GM12878 (cell line): ENCODE measurements at regions not wholly inside any gene's neighbourhood (a gene's known extent, or its start where the extent isn't known, plus 50 kb on each side); places are given as distances from the start of the nearest gene placed in this dataset.
"Not testable (repeated sequence)": the region's sequence is repeated elsewhere in the genome, so short reads cannot be mapped to it uniquely, and the experiment has no call there.

ENCODE experiments used
- ATAC-seq: fragments of 200-7000 bp; cut with Tn5 transposase; 3 replicates; pipeline ENCODE4 v1.9.1; 2020; ENCODE audit warnings: mild to moderate bottlenecking, moderate library complexity
- BruUV-seq: library from RNA; stranded (reverse); fragments of 400-500 nt; replicated peaks from 2 replicates; lab custom pipeline; 2021; lab: Mats Ljungman, UMichigan
- CTCF ChIA-PET: fragments of 300-600 bp; sonication (Branson Sonifier 250); formaldehyde crosslinking; extraction: SDS; loops from one replicate; lab custom pipeline; 2021; ENCODE audit warnings: inconsistent platforms; lab: Yijun Ruan, JAX
- POLR2A ChIA-PET: fragments of 350-600 bp; formaldehyde crosslinking; extraction: SDS; loops from one replicate; lab custom pipeline; 2021; ENCODE audit warnings: inconsistent platforms; lab: Charles Lee
- RAD21 ChIA-PET: fragments of 300-600 bp; sonication (Branson Sonifier 250); formaldehyde crosslinking; loops from one replicate; lab custom pipeline; 2023; ENCODE audit warnings: antibody characterized with exemption; ENCODE audit not compliant: unreplicated experiment; lab: Charles Lee
- SMC1A ChIA-PET: fragments of 300-600 bp; sonication (Branson Sonifier 250); formaldehyde crosslinking; loops from one replicate; lab custom pipeline; 2023; ENCODE audit not compliant: unreplicated experiment, uncharacterized antibody; lab: Charles Lee
- DNase-seq: peaks from one replicate; pipeline ENCODE4 v3.0.0-alpha.2; 2011; ENCODE audit warnings: low read depth, low spot score
- FAIRE-seq: peaks from 3 replicates; lab custom pipeline; 2011; peaks lifted over from hg19 to GRCh38; lab: Jason Lieb, UNC
- H2AFZ ChIP-seq: 2 replicates; pipeline ENCODE4 v1.6.0; 2011; ENCODE audit warnings: low read depth, low read length, control low read depth; ENCODE audit not compliant: control insufficient read depth
- H3K27ac ChIP-seq: 2 replicates; pipeline ENCODE4 v1.5.1; 2011; ENCODE audit warnings: control low read depth; ENCODE audit not compliant: control insufficient read depth, insufficient read depth
- H3K27me3 ChIP-seq, 2 experiments: replicated peaks in 1 of 2; 2 replicates each; pipeline versions ENCODE4 v1.6.0 to v1.6.1; 2011; ENCODE audit warnings: low read length in 1 of 2; ENCODE audit not compliant: control insufficient read depth in 2 of 2, insufficient read depth in 2 of 2
- H3K36me3 ChIP-seq, 2 experiments: 2 replicates each; pipeline ENCODE4 v1.5.1; 2011; ENCODE audit warnings: low read length in 1 of 2; ENCODE audit not compliant: control insufficient read depth in 2 of 2, insufficient read depth in 2 of 2
- H3K4me1 ChIP-seq: 2 replicates; pipeline ENCODE4 v1.6.1; 2011; ENCODE audit warnings: mild to moderate bottlenecking, low read length, moderate library complexity, mixed read lengths; ENCODE audit not compliant: control insufficient read depth, insufficient read depth
- H3K4me2 ChIP-seq: 2 replicates; pipeline ENCODE4 v1.6.0; 2011; ENCODE audit warnings: control low read depth; ENCODE audit not compliant: control insufficient read depth, insufficient read depth
- H3K4me3 ChIP-seq: fragments of 200-600 bp; sonication (generic); 2 replicates; pipeline ENCODE4 v1.5.1; 2016
- H3K79me2 ChIP-seq: 2 replicates; pipeline ENCODE4 v1.6.0; 2011; ENCODE audit warnings: low read length; ENCODE audit not compliant: control insufficient read depth, insufficient read depth
- H3K9ac ChIP-seq: 2 replicates; pipeline ENCODE4 v1.8.0; 2011; ENCODE audit warnings: low read length, control low read depth, mixed read lengths; ENCODE audit not compliant: control insufficient read depth, insufficient read depth
- H3K9me3 ChIP-seq: replicated peaks from 3 replicates; pipeline ENCODE4 v1.5.1; 2011; ENCODE audit warnings: mild to moderate bottlenecking, low read length; ENCODE audit not compliant: control insufficient read depth, insufficient read depth
- H4K20me1 ChIP-seq: 2 replicates; pipeline ENCODE4 v1.6.0; 2011; ENCODE audit not compliant: control insufficient read depth, insufficient read depth
- CREM ChIP-seq: IDR thresholded peaks from 2 replicates; pipeline ENCODE4 v1.6.1; 2014; ENCODE audit warnings: antibody characterized with exemption, low read depth
- HDAC6 ChIP-seq: fragments of 200-600 bp; sonication (generic); IDR thresholded peaks from one replicate; pipeline ENCODE4 v1.8.0; 2017; ENCODE audit warnings: antibody characterized with exemption; ENCODE audit not compliant: unreplicated experiment
- SP1 ChIP-seq: IDR thresholded peaks from one replicate; pipeline ENCODE4 v1.6.1; 2011; ENCODE audit warnings: low read depth, low read length
- SRF ChIP-seq, 2 experiments: IDR thresholded peaks; 2 replicates each; pipeline ENCODE4 v1.6.1; 2011; ENCODE audit warnings: low read depth in 2 of 2, low read length in 2 of 2, mild to moderate bottlenecking in 1 of 2, moderate library complexity in 1 of 2
- WGBS: methylation state at CpG from one replicate; pipeline ENCODE4 v1.1.6; 2016; ENCODE audit warnings: low lambda C conversion rate; ENCODE audit not compliant: insufficient replicate concordance, insufficient coverage; ENCODE audit errors: missing lambda C conversion rate; 5-methylcytosine and 5-hydroxymethylcytosine counted together
- in situ Hi-C: fragments of 300-500 bp; cut with MboI; formaldehyde crosslinking; loops from 9 replicates; pipeline ENCODE4 v1.14.3; 2018; ENCODE audit warnings: mixed read lengths
- intact Hi-C: fragments of 100-400 bp; cut with micrococcal nuclease; formaldehyde crosslinking; loops from one replicate; pipeline ENCODE4 v1.14.2; 2022; ENCODE audit not compliant: unreplicated experiment
- TF ChIP-seq, protein P1 (sequence below): fragments of 450-650 bp; IDR thresholded peaks from 2 replicates; pipeline ENCODE4 v1.6.1; 2014; ENCODE audit warnings: mild to moderate bottlenecking

DNA sequence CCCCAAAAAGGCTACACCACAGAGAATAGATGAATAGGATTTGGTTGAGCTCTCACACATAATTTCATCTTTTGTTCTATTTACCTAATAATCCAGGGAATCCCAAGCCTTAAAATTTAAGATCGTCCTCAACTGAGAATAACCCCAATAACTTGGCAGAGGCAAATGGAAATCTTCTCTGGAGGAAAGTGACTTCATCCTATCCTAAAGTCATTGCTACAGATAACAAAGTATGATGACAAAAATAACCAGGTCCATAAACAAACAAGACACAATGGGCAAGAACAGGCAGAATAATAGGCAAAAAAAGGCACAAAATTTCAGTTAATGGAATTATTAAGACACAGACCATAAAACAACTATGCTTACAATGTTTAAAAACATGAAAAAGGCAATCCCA is 177.3 kb upstream of the STK26 start (continued):
- TF ChIP-seq, protein P1, sequence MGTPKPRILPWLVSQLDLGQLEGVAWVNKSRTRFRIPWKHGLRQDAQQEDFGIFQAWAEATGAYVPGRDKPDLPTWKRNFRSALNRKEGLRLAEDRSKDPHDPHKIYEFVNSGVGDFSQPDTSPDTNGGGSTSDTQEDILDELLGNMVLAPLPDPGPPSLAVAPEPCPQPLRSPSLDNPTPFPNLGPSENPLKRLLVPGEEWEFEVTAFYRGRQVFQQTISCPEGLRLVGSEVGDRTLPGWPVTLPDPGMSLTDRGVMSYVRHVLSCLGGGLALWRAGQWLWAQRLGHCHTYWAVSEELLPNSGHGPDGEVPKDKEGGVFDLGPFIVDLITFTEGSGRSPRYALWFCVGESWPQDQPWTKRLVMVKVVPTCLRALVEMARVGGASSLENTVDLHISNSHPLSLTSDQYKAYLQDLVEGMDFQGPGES = no peak
- TF ChIP-seq HDAC6 (no peak), SP1 (no peak), CREM (no peak), SRF (IDR thresholded peaks at IDR 0.05; ENCODE audit: low read depth in 2 of 2, low read length in 2 of 2) (no peak)
- TF ChIP-seq, all 136 proteins: peak for 0

DNA sequence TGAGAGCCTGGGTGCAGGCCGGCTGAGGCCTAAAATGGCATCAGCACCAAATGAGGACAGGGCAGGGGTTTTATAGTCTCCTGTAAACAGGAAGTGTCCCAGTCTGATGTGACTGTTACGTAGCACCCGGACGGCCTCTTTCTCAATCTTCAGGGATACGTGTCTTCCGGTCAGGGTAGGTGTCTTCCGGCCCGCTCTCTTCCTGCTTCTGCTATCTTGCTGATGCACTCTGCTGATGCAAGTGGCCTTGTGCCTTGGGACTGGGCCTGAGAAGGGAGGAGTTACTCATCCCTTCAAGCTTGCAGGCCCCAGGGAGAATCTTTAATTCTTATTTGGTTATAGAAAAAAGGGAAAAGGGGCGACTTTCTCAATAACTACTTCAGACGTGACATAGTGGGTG is 172.1 kb upstream of the STK26 start:
- H3K4me2 ChIP-seq, CTCF ChIA-PET, H2AFZ ChIP-seq, H3K9me3 ChIP-seq, H4K20me1 ChIP-seq, DNase-seq, BruUV-seq, H3K9ac ChIP-seq, ATAC-seq, intact Hi-C loops, H3K27me3 ChIP-seq, POLR2A ChIA-PET, H3K36me3 ChIP-seq, SMC1A ChIA-PET, RAD21 ChIA-PET, H3K27ac ChIP-seq, H3K79me2 ChIP-seq, H3K4me1 ChIP-seq, H3K4me3 ChIP-seq: not testable (repeated sequence)
- 71% methylated on average over 10 of the region's 10 CpGs for WGBS
- peak; percentile 18 for FAIRE-seq
- in situ Hi-C loops = loop anchor here (10.0 kb wide), 2 partner anchors 224 to 374 kb away; no protein-coding TSS in a partner anchor
